Lower lobe of right lung (tissue), 2 donors: ENCODE measurements at regions not wholly inside any gene's neighbourhood (a gene's known extent, or its start where the extent isn't known, plus 50 kb on each side); places are given as distances from the start of the nearest gene placed in this dataset.
"Not testable (repeated sequence)": the region's sequence is repeated elsewhere in the genome, so short reads cannot be mapped to it uniquely, and the experiment has no call there.

Experiments
- ATAC-seq, 2 donors: fragments of 200-7000 bp; cut with Tn5 transposase; one replicate each; pipeline ENCODE4 v1.9.1; 2020 to 2022; ENCODE audit warnings: mild to moderate bottlenecking in 2 of 2, moderate library complexity in 2 of 2
- DNase-seq: peaks from one replicate; pipeline ENCODE4 v3.0.0-alpha.2; 2020
- H3K27ac ChIP-seq: fragments of 200-600 bp; one replicate; pipeline ENCODE4 v1.8.0; 2022
- H3K27me3 ChIP-seq: fragments of 200-600 bp; one replicate; pipeline ENCODE4 v1.8.0; 2022; ENCODE audit warnings: low read depth
- H3K36me3 ChIP-seq: fragments of 200-600 bp; one replicate; pipeline ENCODE4 v1.8.0; 2022; ENCODE audit warnings: mild to moderate bottlenecking
- H3K4me1 ChIP-seq: fragments of 200-600 bp; one replicate; pipeline ENCODE4 v1.8.0; 2022
- H3K4me3 ChIP-seq: fragments of 200-600 bp; one replicate; pipeline ENCODE4 v1.8.0; 2022; ENCODE audit warnings: mild to moderate bottlenecking
- H3K9me3 ChIP-seq: fragments of 200-600 bp; one replicate; pipeline ENCODE4 v1.8.0; 2022
- CTCF ChIP-seq: fragments of 200-600 bp; IDR thresholded peaks from one replicate; pipeline ENCODE4 v1.8.0; 2022; ENCODE audit warnings: antibody characterized with exemption, mild to moderate bottlenecking
- intact Hi-C: fragments of 100-400 bp; cut with DNase I; formaldehyde crosslinking; loops from one replicate; pipeline ENCODE4 v1.11.0; 2022
- donor health status: DM: no; HTN: yes; CAD: no; lungs with severe emphysema.

- intact Hi-C loops, result no loop called here
Measured at GRCh38 chr15:25171856-25172687, 217.3 kb downstream of the SNRPN start.

GRCh38 chr15:25172691-25173090 lies 217.9 kb downstream of the SNRPN start:
- Histone ChIP-seq H3K4me3 (no peak overlapping the region), H3K27ac (no peak overlapping the region), H3K4me1 (no peaks in the 10 kb centered on the region), H3K9me3 (peaks cover 48% of the 10 kb centered on the region), H3K36me3 (no peaks in the 10 kb centered on the region), H3K27me3 (no peaks in the 10 kb centered on the region)
- ATAC-seq, result no peak
- peak; percentile 19 for DNase-seq
- intact Hi-C loops, result no loop called here
- no peak for TF ChIP-seq CTCF

More at GRCh38 chr15:25171856-25172687, 217.3 kb downstream of the SNRPN start:
- DNase-seq (peak; percentile 10), ATAC-seq (no peak)
- H3K27ac ChIP-seq, result no peak overlapping the region
- peaks cover 48% of the 10 kb centered on the region for H3K9me3 ChIP-seq
- no peak overlapping the region for H3K4me3 ChIP-seq
- H3K4me1 ChIP-seq, result no peaks in the 10 kb centered on the region
- no peaks in the 10 kb centered on the region for H3K36me3 ChIP-seq
- no peak for TF ChIP-seq CTCF
- no peaks in the 10 kb centered on the region for H3K27me3 ChIP-seq

GRCh38 chr15:25173241-25174028 lies 218.6 kb downstream of the SNRPN start:
- Histone ChIP-seq H3K9me3 (peaks cover 50% of the 10 kb centered on the region), H3K4me3 (no peak overlapping the region), H3K27me3 (no peaks in the 10 kb centered on the region), H3K27ac (no peak overlapping the region), H3K36me3 (no peaks in the 10 kb centered on the region), H3K4me1 (no peaks in the 10 kb centered on the region)
- no peak for TF ChIP-seq CTCF
- no peak for ATAC-seq
- intact Hi-C loops, result no loop called here
- peak; percentile 13 for DNase-seq

GRCh38 chr15:25174149-25174548 lies 219.4 kb downstream of the SNRPN start:
- H3K27me3 ChIP-seq, H3K4me1 ChIP-seq, ATAC-seq, H3K36me3 ChIP-seq, H3K4me3 ChIP-seq, intact Hi-C loops, H3K27ac ChIP-seq: not testable (repeated sequence)
- peaks cover 52% of the 10 kb centered on the region for H3K9me3 ChIP-seq
- peak; percentile 8 for DNase-seq

GRCh38 chr15:25175033-25175788 lies 220.4 kb downstream of the SNRPN start:
- Histone ChIP-seq H3K4me3 (no peak overlapping the region), H3K27ac (no peak overlapping the region), H3K27me3 (no peaks in the 10 kb centered on the region), H3K4me1 (no peaks in the 10 kb centered on the region), H3K36me3 (no peaks in the 10 kb centered on the region), H3K9me3 (peaks cover 55% of the 10 kb centered on the region)
- no peak for TF ChIP-seq CTCF
- no peak for ATAC-seq
- intact Hi-C loops, result no loop called here
- DNase-seq, result peak; percentile 15
